GM12874 (cell line): ENCODE measurements at regions not wholly inside any gene's neighbourhood (a gene's known extent, or its start where the extent isn't known, plus 50 kb on each side); places are given as distances from the start of the nearest gene placed in this dataset.

Experiments
- CTCF ChIP-seq: IDR thresholded peaks from 2 replicates; pipeline ENCODE4 v1.5.1; 2011; ENCODE audit warnings: low read depth, mild to moderate bottlenecking, control low read depth, low read length, moderate library complexity; ENCODE audit not compliant: insufficient read depth

DNA sequence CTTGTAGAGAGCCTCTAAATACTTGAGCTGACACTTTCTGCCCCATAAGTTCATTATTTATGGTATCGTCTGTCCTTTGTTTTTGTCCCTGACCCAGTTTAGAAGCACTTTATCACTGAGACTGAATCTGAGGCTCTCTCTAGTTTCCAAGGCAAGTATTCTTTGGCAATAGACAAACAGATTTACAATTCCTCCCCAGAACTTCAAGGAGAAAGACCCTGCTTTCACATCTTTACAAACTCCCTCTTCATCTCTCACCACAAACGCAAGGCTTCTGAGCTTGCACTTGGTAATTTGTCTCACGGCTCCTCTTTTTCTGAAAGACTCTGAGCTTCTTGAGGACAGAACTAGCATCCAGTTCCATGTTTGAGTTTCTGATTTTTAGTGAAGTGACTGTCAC, 49.8 kb upstream of the PARP11 start:
- no peak for TF ChIP-seq CTCF
